NCI-H2196 (cell line): ENCODE measurements at regions not wholly inside any gene's neighbourhood (a gene's known extent, or its start where the extent isn't known, plus 50 kb on each side); places are given as distances from the start of the nearest gene placed in this dataset.

Experiments
- DNase-seq: peaks from one replicate; lab custom pipeline; 2025; ENCODE audit not compliant: unreplicated experiment; lab: John Stamatoyannopoulos, UW

DNA sequence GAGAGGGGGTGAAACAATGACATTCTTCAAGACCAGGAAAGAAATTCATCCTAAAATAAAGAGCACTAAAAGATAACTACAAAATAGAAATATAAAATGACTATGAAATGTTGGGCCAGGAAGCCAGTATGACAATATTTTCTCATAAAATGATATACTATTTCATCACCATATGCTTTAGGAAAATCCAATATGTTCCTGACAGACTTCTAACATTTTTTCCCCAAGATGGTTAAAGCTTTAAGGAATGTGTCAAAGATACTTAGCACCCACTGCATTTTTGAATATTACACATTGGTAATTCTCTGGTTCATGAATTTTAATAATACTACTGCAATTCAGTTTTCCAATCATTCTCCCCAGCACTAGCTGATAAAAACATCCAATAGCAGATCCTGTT lies 87.7 kb upstream of the PLEKHG7 start:
- DNase-seq: no peak

DNA sequence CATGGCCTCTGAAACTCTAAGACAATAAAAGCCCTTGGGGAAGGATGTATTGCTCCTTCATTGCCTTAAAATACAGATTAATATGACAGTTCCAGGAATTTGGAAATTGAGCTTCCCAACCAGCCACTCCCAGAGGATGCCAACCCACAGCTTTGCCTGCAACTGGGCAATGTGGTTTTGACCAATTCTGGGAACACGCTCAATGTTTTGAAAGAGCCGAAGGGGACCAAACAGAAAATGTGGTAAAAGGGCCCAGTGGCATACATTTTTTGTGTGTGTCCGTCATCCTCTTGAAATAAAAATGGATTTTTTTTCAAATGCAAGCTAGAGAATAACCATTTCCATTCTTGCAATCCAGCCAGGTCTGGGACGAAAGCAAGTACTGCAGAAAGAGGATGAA lies 88.3 kb upstream of the PLEKHG7 start:
- no peak for DNase-seq

DNA sequence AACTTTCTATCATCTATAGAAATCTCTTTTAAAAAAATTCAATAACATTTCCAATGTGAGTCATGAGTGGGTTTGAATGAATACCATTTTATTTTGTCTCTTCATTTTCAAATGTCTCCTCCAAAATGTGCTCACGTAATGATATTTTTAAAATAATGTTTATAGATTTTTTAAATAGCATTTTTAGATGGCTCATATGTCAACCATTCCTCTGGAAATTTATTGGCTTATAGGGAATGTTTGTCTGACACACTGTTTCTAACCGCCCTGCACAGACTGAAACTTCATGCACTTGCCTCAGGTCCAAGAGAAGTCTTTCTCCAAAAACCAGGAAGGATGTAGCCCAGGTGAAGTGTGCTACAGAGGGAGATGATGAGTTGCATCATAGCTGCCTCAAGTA lies 88.8 kb upstream of the PLEKHG7 start:
- no peak for DNase-seq

DNA sequence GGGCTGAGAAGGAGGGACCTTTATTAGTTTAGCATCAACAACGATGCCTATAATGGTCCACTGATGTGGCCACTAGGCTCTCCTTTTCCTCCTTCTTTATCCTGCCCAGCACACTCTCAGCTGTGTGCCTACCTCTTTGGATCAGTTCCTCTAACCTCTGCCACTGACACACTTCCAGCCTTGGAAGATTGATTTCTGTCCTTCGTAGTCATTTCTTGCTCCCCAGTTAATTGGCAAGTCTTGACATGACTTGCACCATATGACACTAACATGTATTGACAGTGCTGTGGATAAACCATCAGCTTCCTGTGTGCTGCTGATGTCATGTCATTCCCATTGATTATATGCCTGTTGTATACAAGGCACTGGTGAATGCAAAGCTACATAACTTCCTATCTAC lies 90.2 kb upstream of the PLEKHG7 start:
- no peak for DNase-seq

DNA sequence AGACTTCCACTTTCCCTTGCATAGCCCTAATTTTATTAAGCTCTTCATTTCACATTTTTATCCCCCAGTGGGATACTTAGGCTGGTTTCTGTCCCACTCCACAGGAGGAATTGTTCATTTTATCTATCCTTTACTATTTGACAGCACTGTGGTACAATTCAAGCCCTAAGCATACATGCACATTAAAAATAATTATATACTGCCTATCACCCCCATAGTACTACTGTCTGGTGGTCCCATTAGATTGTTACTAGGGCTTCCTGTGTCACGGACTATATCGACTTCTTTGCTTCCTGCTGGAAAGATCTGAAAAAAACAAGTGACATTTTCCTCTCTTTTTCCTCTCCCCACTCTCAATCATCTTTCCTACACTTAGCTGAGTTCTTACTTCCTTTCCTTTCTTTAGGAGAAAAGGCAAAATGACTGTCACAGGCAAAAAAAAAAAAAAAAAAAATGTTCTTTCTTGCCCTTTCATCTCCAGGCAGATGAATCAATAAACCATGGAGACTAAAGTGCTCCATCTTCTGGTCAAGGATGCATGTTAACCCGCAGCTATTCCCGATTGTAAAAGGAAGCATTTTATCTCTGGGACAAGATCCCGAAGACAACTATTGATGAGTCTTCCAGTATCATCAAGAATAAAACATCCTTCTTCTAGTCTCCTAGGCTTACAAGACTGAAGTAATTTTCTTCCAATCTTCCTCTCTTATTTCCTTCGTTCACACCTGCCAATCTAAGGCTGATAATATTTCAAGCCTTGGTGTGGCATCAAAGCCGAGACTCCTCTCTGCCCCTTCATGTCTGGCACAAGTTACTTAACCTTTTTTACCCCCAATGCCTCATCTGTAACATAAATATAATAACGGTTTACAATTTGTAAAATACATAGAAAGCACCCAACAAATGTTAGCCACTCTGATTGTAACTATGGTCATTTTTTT lies 94.4 kb upstream of the PLEKHG7 start:
- DNase-seq: peak; percentile 37

DNA sequence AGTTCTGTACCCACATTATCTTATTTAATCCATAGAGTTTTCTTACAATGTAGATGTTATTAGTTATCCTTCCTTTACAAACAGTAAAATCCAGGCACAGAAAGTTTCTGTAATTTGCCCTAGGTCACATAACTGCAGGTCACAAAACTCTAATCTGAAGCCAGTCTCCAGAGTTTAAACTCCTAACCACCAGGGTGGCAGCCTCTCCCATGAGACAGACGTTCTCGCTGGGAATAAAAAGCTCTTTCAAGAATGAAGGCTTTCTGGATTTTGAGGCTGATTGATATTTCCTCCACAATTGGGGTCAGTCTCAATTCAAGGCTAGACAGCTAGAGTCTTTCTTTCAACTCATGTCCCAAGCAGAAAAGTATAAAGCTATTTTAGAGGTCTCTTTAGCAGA lies 95.8 kb upstream of the PLEKHG7 start:
- DNase-seq: no peak

DNA sequence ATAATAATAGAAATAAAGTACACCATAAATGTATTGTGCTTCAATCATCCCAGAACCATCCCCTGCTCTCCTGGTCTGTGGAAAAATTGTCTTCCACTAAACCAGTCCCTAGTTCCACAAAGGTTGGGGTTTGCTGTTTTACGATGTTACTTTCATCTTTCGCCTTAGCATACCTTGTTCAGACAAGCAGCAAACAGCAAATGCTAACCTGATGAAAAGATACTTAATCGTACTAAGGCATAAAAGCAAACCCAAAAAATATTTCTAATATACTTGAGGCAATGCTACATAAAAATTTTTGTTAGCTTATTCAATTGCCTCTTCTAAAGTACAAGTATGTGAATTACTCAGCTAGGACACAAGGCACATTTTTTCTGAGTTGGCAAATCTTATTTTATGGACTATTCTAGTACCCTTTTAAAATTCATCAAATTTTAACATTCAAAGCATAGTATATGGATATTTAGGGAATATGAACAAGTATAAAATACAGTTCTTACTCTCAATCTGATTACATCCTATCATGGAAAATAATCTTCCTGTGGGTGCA lies 97.1 kb upstream of the PLEKHG7 start:
- no peak for DNase-seq

DNA sequence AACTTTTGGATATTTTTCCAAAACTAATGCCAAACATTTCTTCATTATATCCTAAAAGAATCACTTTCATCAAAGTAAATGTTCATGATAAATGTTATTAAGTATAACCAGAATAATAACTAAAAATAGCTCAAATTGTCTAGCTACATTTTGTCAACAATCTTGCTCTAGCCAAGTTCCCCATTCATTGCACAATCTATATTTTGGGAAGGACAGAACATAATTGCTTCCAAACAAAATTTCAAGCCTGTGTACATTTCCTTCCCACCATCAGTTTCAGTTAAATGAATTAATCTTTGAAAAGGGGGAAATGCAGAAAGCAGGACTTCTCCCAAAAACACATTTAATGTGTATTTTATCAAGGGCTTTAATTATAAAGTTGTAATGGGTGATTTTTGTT lies 98.0 kb upstream of the PLEKHG7 start:
- DNase-seq: no peak

DNA sequence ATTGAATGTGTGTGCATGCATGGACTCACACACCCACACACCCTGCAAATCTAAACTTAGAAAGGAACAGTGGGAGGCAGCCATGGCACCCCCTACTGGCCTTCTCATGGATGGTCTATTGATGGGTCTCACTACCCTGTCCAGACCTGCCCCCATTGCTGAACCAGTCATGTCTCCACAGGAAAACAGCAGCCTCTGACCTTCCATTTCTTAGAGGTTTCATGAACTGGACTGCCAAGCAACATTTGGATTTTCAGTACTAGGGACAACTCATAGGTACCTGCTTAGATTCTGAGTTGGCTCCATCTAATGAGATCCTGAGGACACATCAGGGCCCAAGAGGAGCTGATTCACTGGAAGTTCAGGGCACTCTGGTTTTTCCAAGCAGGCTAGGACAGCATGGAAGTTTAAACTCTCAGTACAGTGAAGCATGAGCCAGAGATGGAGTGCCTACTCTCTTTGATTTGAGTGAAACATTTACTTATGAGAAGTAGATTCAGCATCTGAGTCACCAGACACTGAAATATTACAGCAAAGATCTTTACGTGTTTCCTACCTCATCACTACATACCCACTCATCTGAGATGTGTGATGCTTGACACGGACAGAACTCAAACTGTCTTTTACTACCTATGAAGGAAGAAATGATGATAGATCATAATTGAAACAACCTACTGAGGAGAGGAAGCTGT lies 98.9 kb upstream of the PLEKHG7 start:
- no peak for DNase-seq

DNA sequence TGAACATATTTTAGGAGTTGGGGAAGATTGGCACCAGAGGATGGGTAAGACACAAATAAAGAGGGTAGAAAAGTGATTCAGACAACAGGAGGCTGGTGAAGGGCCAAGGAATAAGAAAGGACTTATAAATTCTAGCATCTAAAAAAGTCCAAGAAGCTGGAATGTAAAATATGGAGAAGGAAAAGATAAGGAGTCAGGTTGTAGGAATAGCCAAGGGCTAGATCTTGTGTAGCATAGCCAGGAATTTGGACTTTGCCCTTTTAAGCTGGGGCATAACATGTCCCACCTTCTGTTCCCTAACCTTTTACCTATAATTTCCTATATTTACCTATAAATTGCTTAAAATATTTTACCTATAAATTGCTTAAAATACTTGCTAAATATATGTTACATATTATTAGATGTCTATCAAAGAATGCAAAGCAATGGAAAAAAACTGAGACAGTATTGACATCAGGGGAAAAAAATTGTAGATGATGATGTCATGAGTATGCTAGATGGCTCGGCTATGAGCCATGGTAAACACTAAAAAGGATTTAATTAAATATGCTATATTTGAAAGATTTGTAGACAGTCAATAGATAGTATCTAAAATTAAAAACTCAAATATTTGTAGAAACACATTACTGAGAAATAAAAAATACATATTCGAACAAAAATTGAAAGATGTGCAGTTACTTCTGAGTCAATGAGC lies 99.7 kb upstream of the PLEKHG7 start:
- DNase-seq: no peak

DNA sequence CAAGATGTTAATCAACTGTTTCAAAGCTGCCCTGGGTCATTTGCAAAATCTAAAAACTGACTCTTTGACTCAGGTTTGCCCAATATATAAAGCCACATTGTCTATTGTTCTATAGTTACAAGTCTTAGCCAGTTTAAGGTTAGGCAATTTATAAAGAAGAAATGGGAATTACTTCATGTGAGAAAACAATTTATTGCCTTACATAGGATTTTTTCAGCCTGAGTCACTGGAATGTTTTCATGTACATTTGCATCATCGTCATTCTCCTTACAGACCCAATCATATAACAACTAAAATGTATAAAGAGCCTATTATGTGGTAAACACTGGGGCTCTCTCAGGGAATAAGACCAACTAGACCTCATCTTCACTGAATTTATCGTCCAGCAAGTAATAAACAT lies 100.3 kb upstream of the PLEKHG7 start:
- no peak for DNase-seq

DNA sequence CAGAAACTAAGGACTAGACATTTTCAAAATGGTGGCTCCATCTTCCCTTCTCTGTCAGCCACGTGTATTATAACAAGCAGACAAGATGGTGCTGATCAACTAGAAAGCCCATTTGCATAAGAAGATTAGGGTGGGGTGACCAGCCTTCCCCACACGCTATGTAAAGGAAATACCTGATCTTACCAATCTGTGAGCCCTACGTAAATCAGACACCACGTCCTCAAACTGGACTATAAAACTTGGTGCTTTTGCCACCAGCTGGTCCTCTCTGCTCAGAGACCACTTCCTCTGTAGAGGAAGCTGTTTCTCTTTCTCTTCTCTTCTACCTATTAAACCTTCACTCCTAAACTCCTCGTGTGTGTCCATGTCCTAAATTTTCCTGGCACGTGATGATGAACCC lies 101.1 kb upstream of the PLEKHG7 start:
- DNase-seq: no peak

DNA sequence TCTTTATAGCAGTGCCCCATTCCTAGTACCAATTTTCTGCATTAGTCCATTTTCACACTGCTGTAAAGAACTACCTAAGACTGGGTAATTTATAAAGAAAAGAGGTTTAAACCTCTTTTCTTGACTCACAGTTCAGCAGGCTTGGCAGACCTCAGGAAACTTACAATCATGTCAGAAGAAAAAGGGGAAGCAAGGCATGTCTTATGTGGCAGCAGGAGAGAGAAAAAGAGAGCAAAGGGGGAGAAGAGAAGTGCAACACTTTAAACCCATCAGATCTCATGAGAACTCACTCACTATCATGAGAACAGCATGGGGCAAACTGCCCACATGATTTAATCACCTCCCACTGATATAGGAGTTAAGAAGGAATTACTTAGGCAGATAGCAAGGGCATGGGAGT lies 101.6 kb upstream of the PLEKHG7 start:
- no peak for DNase-seq

DNA sequence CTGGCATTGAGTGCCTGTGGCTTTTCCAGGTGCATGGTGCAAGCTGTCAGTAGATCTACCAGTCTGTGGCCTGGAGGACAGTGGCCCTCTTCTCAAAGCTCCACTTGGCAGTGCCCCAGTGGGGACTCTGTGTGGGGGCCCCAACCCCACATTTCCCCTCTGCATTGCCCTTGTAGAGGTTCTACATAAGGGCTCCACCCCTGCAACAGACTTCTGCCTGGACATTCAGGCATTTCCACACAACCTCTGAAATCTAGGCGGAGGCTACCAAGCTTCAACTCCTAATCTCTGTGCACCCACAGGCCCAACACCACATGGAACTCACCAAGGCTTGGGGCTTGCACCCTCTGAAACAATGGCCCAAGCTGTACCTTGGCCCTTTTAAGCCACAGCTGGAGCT lies 102.7 kb upstream of the PLEKHG7 start:
- DNase-seq: no peak

DNA sequence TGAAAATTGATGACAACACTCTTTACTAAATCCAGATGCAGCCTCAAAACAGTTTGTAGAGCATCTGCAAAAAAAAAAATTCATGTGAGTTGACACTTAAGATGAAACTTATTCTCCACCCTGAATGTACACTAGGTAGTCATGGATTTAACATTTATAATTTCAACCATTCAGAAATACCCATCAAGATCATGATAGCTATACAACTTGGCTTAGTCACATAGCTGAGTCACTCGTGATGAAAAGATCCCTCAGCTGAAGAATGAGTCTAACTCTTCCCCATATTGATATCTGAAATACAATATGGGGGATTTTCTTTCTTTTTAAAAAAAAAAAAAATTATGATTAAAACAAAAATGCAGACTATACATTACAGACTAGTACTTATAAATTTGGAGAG lies 104.8 kb upstream of the PLEKHG7 start:
- no peak for DNase-seq

DNA sequence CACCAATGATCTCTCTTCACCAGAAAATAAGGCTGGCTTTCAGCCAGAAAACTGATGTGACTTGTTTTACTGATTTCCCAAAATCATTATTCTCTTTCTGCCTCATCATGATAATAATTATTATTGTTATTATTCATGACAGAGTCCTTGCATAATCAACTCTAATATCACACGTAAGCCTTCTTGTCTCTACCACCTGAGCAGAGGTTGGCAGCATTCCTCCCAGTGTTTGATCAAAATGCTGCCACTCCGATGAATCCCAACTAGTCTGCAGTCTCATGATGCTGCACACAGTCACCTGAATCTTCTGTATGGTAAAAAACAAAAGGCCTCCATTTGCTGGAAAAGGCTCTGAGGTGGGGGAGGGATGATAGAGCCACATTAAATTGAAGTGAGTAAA lies 105.7 kb upstream of the PLEKHG7 start:
- DNase-seq: no peak

DNA sequence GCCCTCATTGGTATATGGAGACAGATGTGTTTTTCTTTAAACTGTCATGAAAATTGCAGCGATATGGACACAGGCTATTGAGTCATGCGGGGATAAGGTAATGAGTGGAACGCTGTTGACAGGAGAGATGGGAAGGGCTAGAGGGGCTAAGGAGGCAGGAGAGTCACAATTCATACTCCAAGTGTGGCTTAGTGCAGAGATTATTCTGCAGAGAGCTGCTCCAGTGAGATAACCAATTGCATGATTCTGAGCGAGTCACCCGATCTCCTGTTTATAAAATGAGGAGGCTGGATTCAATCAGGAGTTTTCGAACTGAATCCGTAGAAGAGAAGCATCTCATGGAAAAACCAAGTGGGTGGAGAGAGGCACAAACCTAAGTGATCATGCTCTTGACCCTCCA lies 106.4 kb upstream of the PLEKHG7 start:
- no peak for DNase-seq

DNA sequence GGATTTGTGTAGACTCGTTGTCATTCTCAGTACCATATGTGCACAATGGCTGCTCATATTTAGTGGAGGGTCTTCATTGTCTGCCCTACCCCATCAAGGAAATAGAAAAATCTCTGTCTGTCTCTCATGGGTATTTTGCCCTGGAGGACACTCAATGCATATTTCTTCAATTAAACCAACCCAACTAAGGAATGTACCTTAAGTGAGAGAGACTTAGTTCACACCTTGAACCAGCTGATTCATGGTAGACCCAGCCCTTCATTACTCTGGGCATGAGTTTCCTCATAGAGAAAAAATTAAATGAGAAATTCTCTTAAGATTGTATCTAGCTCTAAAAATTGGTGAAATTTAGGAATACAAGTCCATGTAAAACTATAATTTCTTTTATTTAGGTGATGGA lies 107.1 kb upstream of the PLEKHG7 start:
- no peak for DNase-seq

DNA sequence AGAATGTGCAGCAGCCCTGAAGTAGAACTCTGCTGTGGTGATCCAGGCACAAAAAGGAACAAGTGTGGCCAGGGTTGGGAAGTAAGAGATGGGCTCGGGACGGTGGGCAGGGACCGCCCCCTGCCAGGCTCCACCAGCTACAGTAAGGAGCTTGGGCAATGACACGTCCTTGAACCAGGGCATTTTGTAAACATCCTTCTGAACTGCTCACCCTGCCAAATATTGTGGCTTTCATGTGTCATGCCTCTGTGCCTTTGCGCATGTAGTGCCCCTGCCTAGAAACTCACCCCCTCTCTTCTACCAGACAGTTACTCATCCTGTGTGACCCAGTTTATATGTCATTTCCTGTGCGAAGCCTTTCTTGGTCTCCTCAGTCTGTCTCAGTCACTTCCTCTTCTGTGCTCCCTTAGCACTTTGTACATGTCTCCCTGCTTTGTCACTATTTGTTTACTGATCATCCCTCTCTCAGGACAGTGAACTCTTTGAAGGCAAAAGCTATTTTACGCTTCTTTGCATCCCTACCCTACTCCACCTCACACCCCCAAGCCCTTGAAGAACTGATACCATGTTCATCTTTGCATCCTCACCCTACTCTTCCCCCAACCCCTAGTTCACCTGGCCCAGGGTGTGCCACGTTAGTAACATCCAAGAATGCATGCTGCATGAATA lies 108.9 kb upstream of the PLEKHG7 start:
- DNase-seq: no peak

DNA sequence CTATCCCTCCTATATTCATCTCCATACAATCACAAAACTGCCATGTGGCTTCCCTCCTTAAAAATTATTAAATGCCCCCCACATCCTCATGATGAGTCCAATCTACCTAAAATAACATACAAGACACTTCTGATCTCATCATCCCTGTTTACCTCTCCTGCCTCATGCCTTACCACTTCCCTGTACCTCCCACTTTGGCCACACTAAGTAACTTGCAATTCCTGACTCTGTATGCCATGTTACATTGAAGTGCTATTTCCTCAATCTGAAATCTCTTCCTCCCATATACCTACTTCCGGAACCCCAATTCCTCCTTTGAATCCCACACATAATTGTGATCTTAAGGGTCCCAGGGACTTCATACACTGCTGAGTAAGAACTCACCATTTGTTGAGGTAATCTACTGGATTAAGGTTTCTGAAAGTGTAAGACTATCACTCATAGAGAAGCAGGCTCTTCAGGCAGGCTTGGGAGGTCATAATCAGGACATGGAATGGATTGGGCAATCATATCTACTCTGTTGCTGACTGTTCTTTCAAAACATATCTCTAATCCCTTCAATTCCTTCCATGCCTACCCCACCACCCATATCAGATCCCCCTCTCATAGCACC lies 117.6 kb upstream of the PLEKHG7 start:
- no peak for DNase-seq

DNA sequence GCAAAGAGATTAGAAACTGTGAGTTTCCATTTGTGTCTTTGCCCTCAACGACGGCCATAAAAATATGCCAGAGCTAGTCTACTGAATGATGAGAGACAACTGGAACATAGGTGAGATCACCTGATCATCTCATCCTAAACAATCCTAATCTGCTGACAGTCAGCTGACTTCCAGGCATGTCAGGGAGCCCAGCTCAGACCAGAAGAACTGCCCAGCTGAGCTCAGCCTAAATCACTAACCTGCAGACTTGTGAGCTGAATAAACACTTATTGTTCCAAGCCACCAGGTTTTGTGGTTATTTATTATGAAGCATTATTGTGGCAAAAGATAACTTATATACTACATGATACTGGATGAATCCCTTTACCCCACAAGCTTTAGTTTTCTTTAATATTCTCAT lies 118.9 kb upstream of the PLEKHG7 start:
- no peak for DNase-seq
